ENCODE measurements at regions not wholly inside any gene's neighbourhood (a gene's known extent, or its start where the extent isn't known, plus 50 kb on each side); places are given as distances from the start of the nearest gene placed in this dataset.
"Not testable (repeated sequence)": the region's sequence is repeated elsewhere in the genome, so short reads cannot be mapped to it uniquely, and the experiment has no call there.

DNA sequence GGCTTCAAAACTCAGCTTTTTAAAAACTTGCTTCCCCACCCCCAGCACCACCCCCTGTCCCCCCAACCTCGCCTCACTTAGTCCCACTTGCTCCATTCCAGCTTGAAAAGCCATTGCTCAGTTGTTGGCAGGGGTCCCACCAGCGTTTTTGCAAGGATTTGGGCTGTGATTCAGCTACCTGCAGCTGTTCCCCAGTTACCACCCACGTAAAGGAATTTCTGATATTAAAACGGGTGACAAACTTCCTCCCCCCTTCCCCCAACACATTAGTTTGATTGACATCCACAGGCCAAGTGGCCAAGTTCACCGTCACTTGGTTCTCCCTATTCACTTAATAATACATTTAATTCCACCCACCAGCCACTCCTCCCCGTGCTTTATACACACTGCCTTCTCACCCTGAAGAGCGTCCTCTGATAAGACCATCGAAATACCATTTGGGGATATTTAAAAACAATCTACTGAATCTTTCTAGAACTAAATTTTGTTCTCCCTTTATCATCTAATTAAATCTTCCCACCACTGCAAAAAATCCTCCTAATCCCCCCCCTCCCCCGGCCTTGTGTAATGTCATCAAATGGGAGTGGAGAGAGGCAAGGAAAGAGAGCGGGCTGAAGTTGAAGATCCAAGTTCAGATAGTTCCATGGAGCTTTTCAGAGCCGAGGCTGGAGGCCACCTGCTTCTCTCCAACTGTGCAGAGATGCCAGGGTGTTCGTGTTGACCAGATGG lies 55.1 kb downstream of the SOX9 start:
- no peak for DNase-seq

DNA sequence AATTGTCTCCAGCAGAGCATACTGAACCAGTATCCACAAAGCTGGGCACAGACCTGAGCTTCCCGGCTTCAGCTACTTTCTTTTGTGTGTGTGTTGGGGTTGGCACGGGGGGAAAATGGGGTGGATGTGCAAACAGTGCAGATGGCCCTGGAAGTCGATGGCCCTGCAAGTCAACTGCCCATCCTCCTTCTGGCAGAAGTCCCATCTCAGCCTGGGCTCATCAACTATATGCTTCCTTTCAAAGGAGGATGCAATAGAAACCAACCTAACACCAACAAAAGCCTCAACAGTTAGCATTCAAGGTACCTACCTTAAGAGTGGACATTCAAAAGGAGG lies 55.7 kb downstream of the SOX9 start:
- DNase-seq, result peak; percentile 37 to 73

GRCh38 chr17:72176951-72177660 lies 56.3 kb downstream of the SOX9 start:
- peak in 1 of 2 experiments; percentile 65 for DNase-seq

GRCh38 chr17:72177738-72178137 lies 56.9 kb downstream of the SOX9 start:
- DNase-seq, result no peak

DNA sequence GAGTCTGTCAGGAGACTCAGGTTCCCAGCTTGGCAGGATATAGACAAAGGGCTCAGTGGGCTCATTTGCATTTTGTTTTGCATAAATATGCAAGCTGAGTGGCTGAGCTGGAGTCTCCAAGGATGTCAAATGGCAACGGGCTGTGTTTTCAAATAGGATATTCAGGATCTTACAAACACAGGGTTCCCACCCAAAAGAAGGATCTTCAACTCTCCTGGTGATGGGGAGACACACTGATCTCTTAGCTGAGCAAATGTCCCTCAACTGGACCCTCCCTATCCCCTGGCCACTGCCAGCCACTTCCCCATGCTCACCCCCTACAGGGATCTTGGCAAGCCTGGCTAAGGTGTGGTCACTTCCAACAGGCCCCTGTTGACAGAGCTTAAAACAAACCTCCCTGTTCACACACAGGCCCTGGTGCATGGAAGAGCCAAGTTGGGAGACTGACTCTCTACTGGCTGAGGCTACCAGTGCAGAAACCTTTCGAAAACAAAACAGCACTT lies 61.6 kb downstream of the SOX9 start:
- peak; percentile 17 to 57 for DNase-seq

- peak in 1 of 2 experiments; percentile 38 for DNase-seq
These were observed 62.4 kb downstream of the SOX9 start for GRCh38 chr17:72183194-72183685.

DNA sequence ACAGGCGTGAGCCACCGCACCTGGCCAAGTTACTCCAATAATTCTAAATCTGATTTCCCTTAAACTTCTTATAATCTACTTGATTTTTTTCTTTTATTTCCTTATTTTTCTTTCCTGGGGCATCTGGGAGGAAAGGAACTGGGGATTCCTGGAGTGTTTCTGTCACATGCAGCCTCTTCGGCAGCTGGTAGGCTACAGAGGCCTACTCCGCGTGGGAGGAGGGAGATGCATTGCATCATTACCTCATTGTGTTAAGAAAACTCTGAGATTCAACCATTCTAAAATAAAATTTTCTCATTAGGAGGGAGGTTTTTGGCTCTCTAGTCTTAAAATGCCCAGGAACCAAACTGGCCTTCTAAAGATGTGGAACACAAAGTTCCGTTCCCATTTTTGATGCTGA lies 64.0 kb downstream of the SOX9 start:
- no peak for DNase-seq

- no peak for DNase-seq
These were observed 64.7 kb downstream of the SOX9 start for GRCh38 chr17:72185564-72185963.

GRCh38 chr17:72187556-72187955 lies 66.7 kb downstream of the SOX9 start:
- peak; percentile 57 to 80 for DNase-seq

DNA sequence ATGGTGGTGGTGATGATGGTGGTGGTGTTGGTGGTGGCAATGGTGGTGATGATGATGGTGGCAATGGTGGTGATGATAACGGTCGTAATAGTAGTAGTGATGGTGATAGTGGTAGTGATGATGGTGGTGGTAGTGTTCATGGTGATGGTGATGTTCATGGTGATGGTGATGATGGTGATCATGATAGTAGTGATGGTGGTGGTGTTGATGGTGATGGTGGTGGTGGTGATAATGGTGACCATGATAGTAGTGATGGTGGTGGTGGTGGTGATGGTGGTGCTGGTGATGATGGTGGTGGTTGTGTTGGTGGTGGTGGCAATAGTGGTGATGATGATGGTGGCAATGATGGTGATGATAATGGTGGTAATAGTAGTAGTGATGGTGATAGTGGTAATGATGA lies 68.0 kb downstream of the SOX9 start:
- no peak for DNase-seq

GRCh38 chr17:72189768-72190593 lies 69.2 kb downstream of the SOX9 start:
- DNase-seq, result no peak

GRCh38 chr17:72191356-72191755 lies 70.5 kb downstream of the SOX9 start:
- DNase-seq, result no peak

GRCh38 chr17:72191921-72192799 lies 71.3 kb downstream of the SOX9 start:
- DNase-seq, result no peak

DNA sequence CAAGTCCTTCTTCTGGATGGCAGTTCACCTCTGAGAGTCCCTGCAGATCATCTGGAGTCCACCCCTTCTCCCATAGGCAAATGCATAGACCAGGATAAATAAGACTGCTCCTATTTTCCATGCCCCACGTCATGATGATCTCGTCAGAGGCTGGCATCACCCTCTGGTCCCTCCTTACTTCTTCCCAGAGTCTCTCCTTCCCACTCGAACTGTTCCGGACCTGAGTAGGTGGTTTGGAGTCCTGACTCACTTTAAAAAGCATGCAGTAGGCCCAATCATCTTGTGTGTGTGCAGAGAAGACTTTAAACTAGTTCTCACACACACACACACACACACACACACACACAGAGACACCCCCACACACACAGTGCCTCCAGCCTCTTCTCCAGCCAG lies 72.0 kb downstream of the SOX9 start:
- DNase-seq, result no peak

- no peak for DNase-seq
These were observed 72.7 kb downstream of the SOX9 start for GRCh38 chr17:72193391-72194106.

DNA sequence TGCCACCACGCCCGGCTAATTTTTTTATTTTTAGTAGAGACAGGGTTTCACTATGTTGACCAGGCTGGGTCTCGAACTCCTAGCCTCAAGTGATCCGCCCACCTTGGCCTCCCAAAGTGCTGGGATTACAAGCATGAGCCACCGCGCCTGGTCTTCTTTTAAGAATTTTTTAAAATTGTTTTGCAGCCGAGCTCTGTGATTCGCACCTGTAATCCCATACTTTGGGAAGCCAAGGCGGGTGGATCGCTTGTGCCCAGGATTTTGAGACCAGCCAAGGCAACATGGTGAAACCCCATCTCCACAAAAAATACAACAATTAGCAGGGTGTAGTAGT lies 73.3 kb downstream of the SOX9 start:
- DNase-seq, result not testable (repeated sequence)

GRCh38 chr17:72199256-72199655 lies 78.4 kb downstream of the SOX9 start:
- DNase-seq, result no peak

- no peak for DNase-seq
These were observed 83.9 kb downstream of the SOX9 start for GRCh38 chr17:72204742-72205141.

- DNase-seq, result no peak
These were observed 84.5 kb downstream of the SOX9 start for GRCh38 chr17:72205357-72205756.

- DNase-seq, result no peak
These were observed 85.0 kb downstream of the SOX9 start for GRCh38 chr17:72205822-72206221.

- DNase-seq, result no peak
These were observed 85.6 kb downstream of the SOX9 start for GRCh38 chr17:72206376-72206775.

- DNase-seq, result no peak
These were observed 88.0 kb downstream of the SOX9 start for GRCh38 chr17:72208832-72209231.

Data from NCI-H2081 (cell line).